CD4-positive, alpha-beta T cell treated with Interleukin-1 beta for 1 hour (primary cell): ENCODE measurements at regions not wholly inside any gene's neighbourhood (a gene's known extent, or its start where the extent isn't known, plus 50 kb on each side); places are given as distances from the start of the nearest gene placed in this dataset.

Experiments used
- DNase-seq, 2 donors: peaks; one replicate each; pipeline ENCODE4 v3.0.0-alpha.2; 2020 to 2022

DNA sequence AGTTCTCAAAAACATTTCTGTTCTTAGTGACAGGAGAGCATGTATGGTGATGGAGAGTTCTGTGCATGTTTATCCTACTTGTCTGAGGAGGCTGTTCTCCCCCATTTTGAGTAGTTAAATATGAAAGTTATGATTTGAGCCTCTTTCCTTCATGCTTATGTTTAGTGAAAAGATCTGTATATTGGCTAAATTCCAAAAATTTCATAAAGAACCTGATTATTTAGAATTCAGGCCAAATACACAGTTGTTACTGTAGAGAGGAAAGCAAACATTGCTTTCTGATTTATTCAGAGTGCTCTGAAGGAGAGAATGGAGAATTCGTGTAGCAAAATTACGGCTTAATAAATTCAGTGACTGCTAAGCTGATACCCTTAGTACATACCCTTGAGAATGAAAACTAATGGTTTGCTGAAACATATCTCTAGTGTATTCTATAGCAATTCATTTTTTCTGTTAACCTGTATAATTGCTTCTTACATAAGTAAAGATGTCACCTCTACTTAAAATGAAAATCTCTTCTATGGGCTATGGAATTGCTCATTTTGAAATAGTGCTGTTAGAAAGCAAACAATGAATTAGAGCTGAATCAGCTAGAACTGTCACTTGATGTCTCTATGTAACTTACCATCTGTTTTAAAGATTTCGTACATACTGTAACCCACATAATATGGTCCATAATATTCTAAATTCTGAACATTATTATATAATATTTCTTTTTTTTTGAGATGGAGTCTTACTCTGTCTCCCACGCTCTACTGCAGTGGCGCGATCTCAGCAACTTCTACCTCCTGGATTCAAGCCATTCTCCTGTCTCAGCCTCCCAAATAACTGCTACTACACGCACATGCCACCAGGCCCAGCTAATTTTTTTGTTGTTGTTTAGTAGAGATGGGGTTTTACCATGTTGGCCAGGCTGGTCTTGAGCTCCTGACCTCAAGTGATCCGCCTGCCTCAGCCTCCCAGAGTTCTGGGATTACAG lies 417.0 kb upstream of the RGS6 start:
- DNase-seq = no peak

GRCh38 chr14:71521238-71522135 lies 410.7 kb upstream of the RGS6 start:
- no peak for DNase-seq

DNA sequence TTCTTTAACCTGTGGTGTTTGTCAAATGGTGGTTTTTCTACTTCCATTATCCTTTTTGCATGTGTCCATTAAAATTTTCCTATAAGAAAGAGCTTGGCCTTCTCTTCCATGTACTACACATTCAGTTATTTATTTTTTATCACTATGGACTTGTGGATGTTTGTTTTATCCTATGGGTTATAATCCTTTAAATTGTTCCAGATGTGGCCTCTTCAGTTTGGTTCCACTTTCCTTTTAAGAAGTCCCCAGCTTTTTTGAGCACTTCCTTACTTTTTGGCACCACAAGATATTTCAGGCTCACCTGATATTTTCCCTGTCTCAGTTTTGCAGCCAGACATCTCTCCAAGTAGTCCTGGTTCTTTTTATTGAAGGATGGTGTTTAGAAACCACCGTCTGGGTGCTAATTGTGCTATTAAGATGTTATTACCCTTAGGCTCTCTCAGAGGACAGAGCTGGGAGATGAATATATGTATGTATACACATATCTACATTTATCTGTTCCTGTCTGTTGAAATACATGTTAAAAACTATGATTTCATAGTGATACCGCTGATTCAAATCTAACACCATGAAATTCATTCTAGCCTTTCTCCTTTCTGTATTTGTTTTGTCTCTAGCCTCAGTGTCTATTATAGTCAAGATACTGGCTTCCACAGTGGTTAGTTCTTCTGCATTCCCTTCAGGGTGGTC lies 408.5 kb upstream of the RGS6 start:
- no peak for DNase-seq

DNA sequence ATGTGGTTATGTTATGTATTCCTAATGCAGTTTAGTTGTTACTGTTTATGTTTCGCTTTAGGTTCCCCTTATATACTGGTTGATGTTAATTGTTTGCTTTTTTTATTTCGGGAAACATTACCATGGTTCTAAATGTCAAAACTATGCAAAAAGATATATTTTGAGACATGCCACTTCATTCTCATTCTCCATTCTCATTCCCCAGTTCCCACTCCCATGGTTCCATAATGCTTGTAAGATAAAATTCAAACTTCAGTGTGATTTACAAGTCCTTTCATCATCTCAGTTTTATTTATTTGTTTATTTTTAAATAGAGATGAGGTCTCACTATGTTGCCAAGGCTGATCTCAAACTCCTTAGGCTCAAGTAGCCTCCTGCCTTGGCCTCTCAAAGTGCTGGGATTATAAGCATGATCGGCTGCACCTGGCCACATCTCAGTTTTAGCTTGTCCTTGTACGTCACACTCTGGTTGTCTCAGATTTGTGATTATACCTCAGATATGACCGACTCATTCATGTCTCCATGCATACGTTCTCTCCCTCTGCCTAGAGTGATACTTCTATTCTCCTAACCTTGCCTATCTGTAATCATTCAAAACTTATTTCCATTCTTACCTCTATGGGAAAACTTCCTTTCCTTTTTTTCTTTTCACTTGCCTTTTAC lies 407.8 kb upstream of the RGS6 start:
- DNase-seq = no peak

DNA sequence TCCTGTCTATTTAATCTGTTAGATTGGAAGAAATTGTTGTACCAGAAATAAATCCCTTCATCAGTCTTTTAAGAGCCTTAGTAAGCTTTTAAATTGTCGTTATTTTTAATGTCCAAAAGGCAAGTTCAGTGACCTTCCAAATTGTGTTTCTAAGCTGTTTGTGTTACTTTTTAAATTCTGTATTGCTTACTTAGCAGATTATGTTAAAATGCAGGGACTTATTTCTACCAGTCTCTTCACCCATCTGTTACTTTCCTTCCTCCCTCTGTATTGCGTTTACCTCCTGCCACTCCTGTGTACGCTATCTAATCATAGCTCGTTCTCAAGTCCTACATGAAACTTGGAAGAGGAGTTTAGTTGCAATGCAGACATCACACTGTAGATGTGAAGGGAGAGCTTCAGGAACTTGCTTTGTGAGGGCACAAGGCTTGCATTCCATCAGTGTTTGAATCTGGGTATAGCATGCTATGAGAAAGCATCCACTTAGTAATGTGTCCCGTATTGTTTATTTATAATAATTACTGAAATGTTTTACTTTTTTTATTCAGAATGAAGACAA lies 406.5 kb upstream of the RGS6 start:
- no peak for DNase-seq

GRCh38 chr14:71526388-71526787 lies 405.8 kb upstream of the RGS6 start:
- no peak for DNase-seq

DNA sequence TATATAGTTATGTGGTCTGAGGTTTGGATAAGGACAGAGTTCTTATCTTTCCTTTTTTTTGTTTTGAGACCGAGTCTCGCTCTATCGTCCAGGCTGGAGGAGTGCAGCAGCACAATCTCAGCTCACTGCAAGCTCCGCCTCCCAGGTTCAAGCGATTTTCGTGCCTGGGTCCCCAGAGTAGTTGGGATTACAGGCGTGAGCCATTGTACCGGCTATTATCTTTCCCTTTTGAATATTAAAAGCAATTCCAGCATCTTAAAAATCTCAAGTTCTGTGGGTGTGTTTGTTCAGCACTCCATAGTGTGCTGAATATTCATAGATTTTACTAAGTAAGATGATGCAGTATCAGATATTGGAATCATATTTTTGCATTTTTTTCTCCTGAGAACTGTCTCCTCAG lies 404.4 kb upstream of the RGS6 start:
- no peak for DNase-seq

DNA sequence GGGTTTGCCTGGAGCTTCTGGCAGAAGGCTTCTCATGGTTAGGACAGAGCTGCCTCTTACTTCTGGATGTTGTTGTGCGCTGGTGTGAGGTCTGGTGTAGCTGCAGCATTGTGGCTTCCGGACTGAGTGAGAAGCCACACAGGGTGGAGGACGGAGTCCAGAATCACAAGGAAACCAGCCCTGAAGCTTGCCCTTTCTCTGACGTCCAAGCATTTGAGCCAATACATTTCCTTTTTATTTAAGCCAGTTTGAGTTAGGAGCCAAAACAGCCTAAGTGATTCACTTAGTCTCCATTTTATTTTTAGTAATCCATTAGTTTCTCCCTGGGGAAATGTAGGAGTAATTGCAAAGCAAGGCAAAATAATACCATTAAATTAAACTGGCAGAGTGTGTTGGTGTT lies 402.4 kb upstream of the RGS6 start:
- DNase-seq = no peak

- DNase-seq = no peak
These were observed 399.9 kb upstream of the RGS6 start for GRCh38 chr14:71532344-71532743.

GRCh38 chr14:71532790-71533189 lies 399.4 kb upstream of the RGS6 start:
- DNase-seq = no peak

- no peak for DNase-seq
These were observed 398.8 kb upstream of the RGS6 start for GRCh38 chr14:71533390-71533789.

DNA sequence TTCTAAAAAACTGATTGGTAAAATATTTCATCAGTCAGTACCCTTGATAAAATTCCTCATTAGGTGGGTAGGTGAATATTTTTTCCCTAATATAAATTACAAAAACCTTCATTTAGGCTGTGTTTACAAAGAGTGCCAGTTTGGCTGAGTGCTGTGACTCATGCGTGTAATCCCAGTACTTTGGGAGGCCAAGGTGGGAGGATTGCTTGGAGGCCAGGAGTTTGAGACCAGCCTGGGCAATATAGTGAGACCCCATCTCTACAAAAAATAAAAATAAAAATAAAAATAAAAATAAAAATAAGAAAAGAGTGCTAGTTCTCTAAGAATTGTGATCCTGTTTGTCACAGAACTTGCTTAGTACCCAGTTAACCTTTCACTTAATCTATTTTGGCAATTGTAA lies 398.4 kb upstream of the RGS6 start:
- DNase-seq = no peak

DNA sequence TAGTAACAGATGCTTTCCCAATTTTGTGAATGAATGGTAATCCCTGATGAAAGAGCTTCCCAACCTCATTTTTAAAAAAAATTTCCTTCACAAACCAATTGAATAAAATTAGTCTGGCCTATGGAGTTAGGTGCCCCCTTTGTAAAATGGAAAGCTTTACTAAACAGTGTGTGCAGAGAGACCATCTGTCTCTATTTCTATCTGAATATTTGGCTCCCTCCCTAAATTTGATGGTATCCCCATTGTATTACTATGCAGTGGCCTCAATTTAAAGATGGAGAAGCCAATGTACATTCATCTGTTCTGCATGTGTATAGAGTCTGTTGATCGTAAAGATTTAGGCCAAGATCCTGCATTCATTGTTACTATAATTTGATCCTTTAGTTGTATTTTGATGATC lies 397.7 kb upstream of the RGS6 start:
- no peak for DNase-seq

GRCh38 chr14:71536015-71536740 lies 396.1 kb upstream of the RGS6 start:
- DNase-seq = no peak

GRCh38 chr14:71536927-71537772 lies 395.1 kb upstream of the RGS6 start:
- no peak for DNase-seq

DNA sequence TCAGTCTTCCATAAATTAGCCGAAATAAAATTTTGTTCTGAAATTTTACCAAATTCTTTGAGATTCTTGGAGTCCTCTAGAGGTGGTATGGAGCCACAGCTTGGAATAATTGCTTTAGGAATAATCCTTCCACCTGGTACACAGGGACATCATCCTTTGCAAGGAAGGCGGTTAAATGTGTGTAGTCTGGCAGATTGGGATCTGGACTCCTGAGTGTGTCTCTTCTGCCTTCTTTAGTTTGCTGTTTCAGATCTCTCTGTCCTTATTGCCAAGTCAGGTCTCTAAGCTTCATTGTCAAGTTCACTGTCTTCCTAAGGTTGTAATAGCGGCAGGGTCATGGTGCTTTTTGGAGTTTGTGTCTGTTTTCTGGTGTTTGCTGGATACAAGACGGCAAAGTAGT lies 393.9 kb upstream of the RGS6 start:
- DNase-seq = no peak

DNA sequence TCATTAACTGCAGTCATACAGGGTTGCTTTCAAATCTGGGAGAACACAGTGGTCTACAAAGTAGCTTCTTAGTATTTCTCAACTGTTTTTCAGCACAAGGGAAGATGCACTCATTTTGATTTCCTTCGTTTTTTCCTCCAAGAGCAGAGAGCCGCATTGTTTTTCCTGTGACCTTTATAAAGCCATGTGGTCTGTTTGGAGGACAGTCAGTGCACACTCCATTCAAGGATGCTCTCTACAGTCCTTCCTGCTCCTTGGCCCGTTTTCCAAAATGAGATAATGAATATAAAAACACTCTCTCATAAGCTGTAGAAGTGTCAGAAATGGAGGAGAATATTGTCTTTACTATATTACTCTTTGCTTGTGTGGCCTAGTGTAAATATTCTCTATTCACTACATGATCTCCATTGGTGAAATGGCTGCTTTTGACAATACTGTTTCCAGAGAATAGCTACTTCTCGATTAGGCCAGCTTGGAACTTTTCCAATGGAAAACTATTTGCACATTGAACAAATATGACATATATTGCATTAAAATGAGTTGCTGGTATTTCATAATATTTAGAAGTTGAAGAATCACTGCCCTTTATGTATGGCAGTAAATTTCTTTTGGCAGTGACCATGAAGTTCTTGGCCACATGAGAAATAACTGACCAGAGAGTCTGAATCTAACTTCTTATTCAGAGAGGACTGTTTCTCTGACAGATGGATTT lies 393.1 kb upstream of the RGS6 start:
- DNase-seq = no peak

DNA sequence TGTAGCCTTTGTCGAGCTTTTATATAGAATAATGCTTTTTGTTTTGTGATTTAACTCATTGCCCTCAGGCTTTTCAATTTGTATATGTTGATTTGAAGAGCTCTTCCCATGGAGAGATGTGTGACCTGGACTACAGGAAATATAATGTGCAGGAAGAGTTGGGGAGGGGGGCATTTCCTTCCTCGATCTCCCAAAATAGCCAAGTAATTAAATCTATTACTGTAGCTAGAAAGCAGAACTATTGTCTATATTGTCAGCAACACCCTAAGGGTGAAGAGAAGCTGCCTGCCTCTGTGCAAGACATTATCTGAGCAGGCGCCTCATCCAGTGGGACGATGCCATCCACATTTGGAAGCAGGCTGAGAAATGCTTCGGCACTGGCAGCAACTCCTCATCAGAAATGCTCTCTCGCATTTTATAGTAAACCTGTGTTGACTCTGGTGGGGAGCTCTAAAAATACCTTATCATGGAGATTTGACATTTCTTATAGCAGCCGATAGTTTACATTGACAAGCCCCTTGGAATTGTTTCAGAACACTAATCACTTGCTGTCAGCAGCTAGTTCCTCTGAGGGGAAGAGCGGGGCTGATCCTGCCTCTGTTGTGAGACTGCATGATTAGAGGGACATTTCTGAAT lies 392.5 kb upstream of the RGS6 start:
- DNase-seq = no peak

GRCh38 chr14:71541271-71541670 lies 391.0 kb upstream of the RGS6 start:
- DNase-seq = no peak
